Activated CD4-positive, alpha-beta T cell treated with anti-CD3 and anti-CD28 coated beads, Interleukin-2, amount 50 U/mL, for 24 hours (primary cell): ENCODE measurements at regions not wholly inside any gene's neighbourhood (a gene's known extent, or its start where the extent isn't known, plus 50 kb on each side); places are given as distances from the start of the nearest gene placed in this dataset.
"Not testable (repeated sequence)": the region's sequence is repeated elsewhere in the genome, so short reads cannot be mapped to it uniquely, and the experiment has no call there.

ENCODE experiments used
- DNase-seq, 2 donors: peaks; one replicate each; pipeline ENCODE4 v3.0.0-alpha.2; 2020; ENCODE audit warnings: low read depth in 1 of 2, low spot score in 1 of 2

GRCh38 chr16:72657791-72658190 is 390.1 kb downstream of the ZFHX3 start:
- no peak for DNase-seq

- no peak for DNase-seq
Measured at GRCh38 chr16:72657164-72657563, 390.8 kb downstream of the ZFHX3 start.

GRCh38 chr16:72654535-72654934 is 393.4 kb downstream of the ZFHX3 start:
- no peak for DNase-seq

DNA sequence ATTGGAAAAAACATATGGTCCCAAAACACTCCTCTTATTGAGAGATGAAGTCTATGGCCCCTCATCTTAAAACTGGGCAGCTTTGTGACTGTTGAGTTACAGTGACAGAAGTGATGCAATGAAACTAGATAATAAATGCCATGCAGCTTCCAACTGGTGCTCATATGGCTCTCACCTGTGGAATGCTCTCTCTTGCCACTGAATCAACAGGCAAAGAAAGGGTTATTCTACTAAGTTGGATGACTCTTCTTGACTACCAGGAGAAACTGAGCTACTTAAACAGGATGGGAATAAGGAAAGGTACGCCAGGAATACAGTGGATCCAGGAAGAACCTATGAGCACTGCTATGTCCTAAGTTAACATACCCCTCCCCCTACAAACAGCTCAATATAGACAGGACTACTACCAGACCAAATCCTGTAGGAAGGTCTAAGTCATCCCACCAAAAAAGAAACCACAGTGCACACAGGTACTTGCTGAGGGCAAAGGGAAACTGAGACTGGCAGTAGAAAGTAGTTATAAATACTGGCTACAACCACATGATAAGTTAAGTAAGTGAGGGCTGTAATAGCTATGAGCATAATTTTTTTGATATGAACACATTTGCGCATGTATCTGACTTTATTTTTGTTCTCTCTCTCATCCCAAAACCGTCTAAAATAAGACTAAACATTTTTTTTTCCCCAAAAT is 398.5 kb downstream of the ZFHX3 start:
- DNase-seq = no peak

DNA sequence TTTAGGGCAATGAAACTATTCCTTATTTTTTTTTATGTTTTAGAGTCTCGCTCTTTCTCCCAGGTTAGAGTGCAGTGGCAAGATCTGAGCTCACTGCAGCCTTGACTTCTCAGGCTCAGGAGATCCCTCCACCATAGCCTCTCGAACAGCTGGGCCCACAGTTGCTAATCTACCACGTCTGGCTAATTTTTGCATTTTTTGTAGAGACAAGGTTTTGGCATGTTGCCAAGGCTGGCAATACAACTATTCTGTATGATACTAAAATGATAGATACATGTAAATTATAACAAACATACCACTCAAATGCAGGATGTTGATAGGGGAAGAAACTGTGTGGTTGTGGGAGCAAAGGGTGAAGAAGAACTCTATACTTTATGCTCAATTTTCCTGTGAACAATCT is 401.3 kb downstream of the ZFHX3 start:
- DNase-seq = no peak

GRCh38 chr16:72645538-72645937 is 402.4 kb downstream of the ZFHX3 start:
- no peak for DNase-seq

GRCh38 chr16:72644911-72645310 is 403.0 kb downstream of the ZFHX3 start:
- no peak for DNase-seq

DNA sequence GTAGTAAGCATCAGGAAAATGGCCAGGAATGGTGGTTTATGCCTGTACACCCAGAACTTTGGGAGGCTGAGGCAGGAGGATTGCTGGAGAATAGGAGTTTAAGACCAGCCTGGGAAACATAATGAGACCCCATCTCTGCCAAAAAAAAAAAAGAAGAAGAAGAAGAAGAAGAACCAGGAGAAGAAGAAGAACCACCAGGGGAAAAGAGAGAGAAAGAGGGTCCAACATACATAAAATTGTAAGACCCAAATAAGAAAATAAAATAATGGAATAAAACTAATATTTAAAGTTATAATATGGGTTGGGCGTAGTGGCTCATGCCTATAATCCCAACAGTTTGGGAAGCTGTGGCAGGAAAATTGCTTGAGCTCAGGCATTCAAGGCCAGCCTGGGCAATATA is 408.4 kb downstream of the ZFHX3 start:
- DNase-seq = no peak

DNA sequence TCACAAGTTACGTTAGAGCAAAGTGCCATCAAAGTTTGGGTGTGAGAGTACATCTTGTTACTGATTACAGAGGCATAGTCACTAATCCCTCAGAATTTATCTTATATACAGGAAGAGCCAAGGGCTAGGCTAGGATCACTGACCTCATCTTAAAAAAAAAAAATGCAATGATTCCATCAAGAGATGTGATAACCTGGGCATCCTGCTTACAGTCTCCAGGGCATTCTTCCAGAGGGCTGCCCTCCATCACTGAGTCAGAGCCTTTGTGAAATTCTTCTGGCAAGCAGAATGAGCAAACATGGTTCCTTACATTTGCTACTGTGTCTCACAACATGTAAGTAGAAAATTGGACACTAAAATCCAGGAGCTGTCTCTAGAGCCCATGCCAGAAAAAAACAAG is 410.6 kb downstream of the ZFHX3 start:
- no peak for DNase-seq

- no peak for DNase-seq
Measured at GRCh38 chr16:72635694-72636093, 412.2 kb downstream of the ZFHX3 start.

DNA sequence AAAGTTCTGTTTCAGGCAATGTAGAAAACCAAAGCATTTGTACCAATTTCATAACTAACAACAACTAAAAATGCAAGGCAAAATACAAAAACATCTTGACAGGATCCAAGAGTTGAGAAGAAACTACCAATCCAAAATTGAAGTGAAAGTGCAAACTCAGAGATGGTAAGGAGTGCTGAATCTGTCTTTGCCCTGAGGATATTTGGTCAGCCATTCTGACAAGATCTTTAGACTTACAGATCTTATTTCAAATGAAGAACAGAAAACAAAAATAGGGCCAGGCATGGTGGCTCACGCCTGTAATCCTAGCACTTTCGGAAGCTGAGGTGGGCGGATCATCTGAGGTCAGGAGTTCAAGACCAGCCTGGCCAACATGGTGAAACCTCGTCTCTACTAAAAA is 412.8 kb downstream of the ZFHX3 start:
- DNase-seq = no peak

GRCh38 chr16:72627182-72627896 is 420.6 kb downstream of the ZFHX3 start:
- DNase-seq = not testable (repeated sequence)

DNA sequence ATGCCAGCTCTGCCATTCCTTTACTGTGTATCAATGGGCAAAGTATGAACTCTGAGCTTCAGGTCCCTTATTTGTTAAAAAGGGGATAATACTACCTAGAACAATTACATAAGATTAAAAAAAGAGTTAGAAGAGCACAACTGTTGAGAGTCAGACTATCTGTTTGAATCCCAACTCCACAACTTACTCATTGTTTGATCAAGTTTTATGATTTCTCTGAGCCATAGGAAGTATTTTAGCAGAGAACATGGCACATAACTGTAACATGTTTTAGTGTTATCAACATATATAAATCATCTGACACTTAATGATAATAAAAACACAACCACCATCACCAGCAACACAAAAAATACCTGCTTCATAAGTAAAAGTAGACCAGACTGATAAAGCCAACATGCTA is 421.3 kb downstream of the ZFHX3 start:
- DNase-seq = no peak

- DNase-seq = no peak
Measured at GRCh38 chr16:72621651-72622050, 426.3 kb downstream of the ZFHX3 start.

DNA sequence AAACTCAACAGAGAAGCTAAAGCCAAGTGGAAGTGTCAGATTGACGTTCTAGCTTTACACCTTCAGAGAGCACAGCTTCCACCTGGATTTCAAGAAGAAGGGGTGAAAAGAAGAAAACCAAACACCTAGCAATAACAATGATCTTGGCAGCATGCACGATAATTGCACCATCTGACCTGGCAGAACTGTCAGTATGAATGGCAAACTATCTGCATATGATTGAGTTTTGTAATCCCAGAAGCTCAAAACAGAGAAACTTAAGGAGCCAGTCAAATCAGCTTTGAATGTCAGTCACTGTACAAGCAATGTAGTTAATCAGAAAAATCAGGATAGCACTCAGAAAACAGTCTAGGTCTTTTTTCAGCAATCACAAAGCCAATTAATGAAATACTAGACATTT is 427.1 kb downstream of the ZFHX3 start:
- DNase-seq = no peak

GRCh38 chr16:72620348-72620747 is 427.6 kb downstream of the ZFHX3 start:
- DNase-seq = no peak

DNA sequence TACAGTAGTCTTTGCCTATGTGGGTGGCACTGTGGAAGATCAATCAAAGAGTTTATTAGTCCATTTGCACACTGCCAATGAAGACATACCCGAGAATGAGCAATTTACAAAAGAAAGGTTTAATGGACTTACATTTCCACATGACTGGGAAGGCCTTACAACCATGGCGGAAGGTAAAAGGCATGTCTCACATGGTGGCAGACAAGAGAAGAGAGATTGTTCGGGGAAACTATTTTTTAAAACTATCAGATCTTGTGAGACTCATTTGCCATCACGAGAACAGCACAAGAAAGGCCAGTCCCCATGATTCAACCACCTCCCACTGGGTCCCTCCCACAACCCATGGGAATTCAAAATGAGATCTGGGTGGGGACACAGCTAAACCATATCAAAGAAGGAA is 432.1 kb downstream of the ZFHX3 start:
- no peak for DNase-seq

DNA sequence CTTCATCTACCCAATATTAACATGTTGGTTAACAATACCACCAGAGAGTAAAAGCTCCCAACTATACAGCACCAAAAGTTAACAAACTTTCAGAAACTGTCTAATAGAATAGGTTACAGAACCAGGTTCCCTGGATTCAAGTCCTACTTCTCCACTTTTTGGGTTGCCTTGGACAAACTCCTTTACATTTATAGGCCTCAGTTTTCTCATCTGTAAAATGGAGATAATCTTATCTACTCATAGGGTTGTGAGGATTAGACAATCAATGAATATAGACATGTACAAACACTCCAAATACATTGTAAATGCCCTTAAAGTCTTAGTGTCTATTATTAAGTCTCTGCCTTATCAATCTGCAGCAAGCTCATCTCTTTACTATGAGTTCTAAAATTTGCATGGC is 435.2 kb downstream of the ZFHX3 start:
- no peak for DNase-seq

DNA sequence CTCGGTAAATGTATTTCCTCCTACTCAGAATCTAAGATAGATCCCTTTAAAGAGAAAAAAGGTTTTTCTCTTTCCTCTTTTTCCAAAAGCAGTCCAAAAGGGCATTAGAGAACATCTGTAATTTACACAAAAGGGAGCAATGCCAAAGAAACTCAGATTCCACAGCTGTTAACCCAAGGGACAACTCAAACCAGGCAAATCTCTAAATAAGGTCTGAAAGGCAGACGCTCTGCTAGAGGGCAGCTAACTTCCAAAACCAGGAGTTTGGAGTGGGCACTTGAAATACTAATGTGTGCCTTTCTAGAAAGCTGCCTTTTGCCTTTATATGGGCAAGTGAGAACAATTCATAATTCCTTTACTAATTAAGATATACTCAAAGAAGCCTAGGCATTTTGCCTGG is 435.7 kb downstream of the ZFHX3 start:
- no peak for DNase-seq

DNA sequence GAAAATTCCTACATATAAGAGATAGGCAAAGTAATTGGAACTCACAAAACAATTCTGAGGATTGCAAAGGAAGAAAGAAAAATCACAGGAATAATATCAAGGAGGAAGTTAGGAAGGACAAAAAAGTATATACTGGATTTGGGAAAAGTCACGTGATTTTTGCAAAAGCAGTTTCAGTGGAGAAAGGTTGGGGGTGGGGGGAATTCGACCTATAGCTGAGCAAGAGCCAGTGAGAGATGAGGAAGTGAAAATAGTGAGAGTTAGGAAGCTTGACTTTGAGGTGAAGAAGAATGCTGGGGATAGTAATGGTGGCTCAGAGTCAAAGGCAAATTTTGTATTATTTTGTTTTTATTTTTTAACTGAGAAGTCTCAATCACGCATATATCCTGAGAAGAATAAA is 438.0 kb upstream of the PMFBP1 start:
- DNase-seq = no peak

DNA sequence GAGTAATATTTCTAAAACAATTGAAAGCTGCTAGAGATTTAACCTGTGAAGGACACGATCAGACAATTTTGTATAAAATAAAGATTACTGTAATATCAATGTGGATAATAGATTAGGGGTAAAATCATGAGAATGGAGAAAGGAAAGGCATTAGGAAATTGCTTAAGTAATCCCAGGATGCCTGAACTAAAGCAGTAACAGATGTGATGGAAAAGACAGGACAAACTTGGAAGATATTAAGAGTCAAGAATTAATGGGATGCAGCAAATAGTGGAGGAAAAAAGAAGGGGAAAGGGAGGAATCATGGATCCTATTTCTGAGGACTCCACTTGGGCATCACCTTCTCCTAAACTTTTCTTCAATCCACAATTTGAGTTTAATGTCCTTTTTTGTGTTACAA is 437.1 kb upstream of the PMFBP1 start:
- no peak for DNase-seq

GRCh38 chr16:72604375-72604774 is 432.4 kb upstream of the PMFBP1 start:
- no peak for DNase-seq

- no peak for DNase-seq
Measured at GRCh38 chr16:72602499-72602898, 430.5 kb upstream of the PMFBP1 start.
